Transverse colon (tissue), 4 donors: ENCODE measurements at regions not wholly inside any gene's neighbourhood (a gene's known extent, or its start where the extent isn't known, plus 50 kb on each side); places are given as distances from the start of the nearest gene placed in this dataset.

Experiments
- DNase-seq: peaks from one replicate; pipeline ENCODE4 v3.0.0-alpha.2; 2019
- H3K27ac ChIP-seq, 4 donors: fragments of 200-600 bp; sonication (generic); 2 replicates each; pipeline ENCODE4 v1.5.1; 2016 to 2018; ENCODE audit warnings: inconsistent platforms in 4 of 4
- H3K27me3 ChIP-seq: fragments of 200-600 bp; sonication (generic); 2 replicates; pipeline ENCODE4 v1.5.1; 2017; ENCODE audit warnings: inconsistent platforms
- H3K36me3 ChIP-seq, 4 donors: fragments of 200-600 bp; sonication (generic); 2 replicates each; pipeline ENCODE4 v1.5.1; 2017 to 2019; ENCODE audit warnings: inconsistent platforms in 4 of 4
- H3K4me1 ChIP-seq, 4 donors: fragments of 200-600 bp; sonication (generic); 2 replicates each; pipeline ENCODE4 v1.5.1; 2017 to 2020; ENCODE audit warnings: inconsistent platforms in 4 of 4
- H3K4me3 ChIP-seq, 4 donors: fragments of 200-600 bp; sonication (generic); 1 replicate in 1 of 4; 2 replicates in 3 of 4; pipeline versions ENCODE4 v1.5.1 to v1.6.1; 2017 to 2019; ENCODE audit warnings: inconsistent platforms in 4 of 4
- H3K9me3 ChIP-seq, 2 donors: fragments of 200-600 bp; sonication (generic); 2 replicates each; pipeline ENCODE4 v1.5.1; 2017 to 2019; ENCODE audit warnings: inconsistent platforms in 2 of 2
- CTCF ChIP-seq, 5 experiments: fragments of 200-600 bp in 3 of 5; fragments of 450-650 bp in 2 of 5; sonication (generic) in 3 of 5; IDR thresholded peaks; 1 replicate in 2 of 5; 2 replicates in 3 of 5; pipeline ENCODE4 v1.5.1; 2016 to 2017; ENCODE audit warnings: antibody characterized with exemption in 5 of 5, inconsistent platforms in 3 of 5, mild to moderate bottlenecking in 2 of 5, moderate library complexity in 1 of 5
- EP300 ChIP-seq: sonication (generic); formaldehyde crosslinking; IDR thresholded peaks from one replicate; pipeline ENCODE4 v1.6.1; 2017; ENCODE audit warnings: antibody characterized with exemption, low read depth
- POLR2A ChIP-seq: fragments of 450-650 bp; IDR thresholded peaks from one replicate; pipeline ENCODE4 v1.6.1; 2016; ENCODE audit warnings: antibody characterized with exemption, mild to moderate bottlenecking, moderate library complexity
- POLR2AphosphoS5 ChIP-seq, 3 donors: sonication (generic); formaldehyde crosslinking; IDR thresholded peaks; one replicate each; pipeline ENCODE4 v1.6.1; 2016; ENCODE audit warnings: antibody characterized with exemption in 3 of 3
- WGBS, 2 donors: methylation state at CpG; one replicate each; pipeline ENCODE4 v1.1.5; 2018; ENCODE audit warnings: low coverage in 1 of 2; 5-methylcytosine and 5-hydroxymethylcytosine counted together
- in situ Hi-C, 4 donors: fragments of 200-750 bp; cut with MboI; loops; one replicate each; pipeline versions ENCODE4 v1.15.0 to v1.15.1; 2017; ENCODE audit warnings: low sequenced_read_pairs in 3 of 4, low pct_ligation_motif_present in 1 of 4, low pct_unique_long_range_greater_than_20kb in 1 of 4
- intact Hi-C: fragments of 100-400 bp; cut with DNase I; formaldehyde crosslinking; loops from one replicate; pipeline ENCODE4 v1.15.1; 2023; ENCODE audit warnings: low total_unique reads

- Histone ChIP-seq H3K4me3 (no peak overlapping the region), H3K36me3 (no peaks in the 10 kb centered on the region), H3K27ac (no peak overlapping the region), H3K27me3 (no peaks in the 10 kb centered on the region), H3K9me3 (no peaks in the 10 kb centered on the region), H3K4me1 (no peaks in the 10 kb centered on the region)
- WGBS, 2 donors, result 86 to 92% methylated on average over 2 to 3 of the region's 3 CpGs
- TF ChIP-seq EP300, result no peak
- no peak for TF ChIP-seq POLR2AphosphoS5 (IDR thresholded peaks at IDR 0.05)
- TF ChIP-seq POLR2A, result no peak
- no peak for TF ChIP-seq CTCF (IDR thresholded peaks at IDR 0.05)
- no peak for DNase-seq
- intact Hi-C loops (no loop called here), in situ Hi-C loops (no loop called here)
These were observed 389.1 kb downstream of the IRS2 start for GRCh38 chr13:109397285-109397684.

DNA sequence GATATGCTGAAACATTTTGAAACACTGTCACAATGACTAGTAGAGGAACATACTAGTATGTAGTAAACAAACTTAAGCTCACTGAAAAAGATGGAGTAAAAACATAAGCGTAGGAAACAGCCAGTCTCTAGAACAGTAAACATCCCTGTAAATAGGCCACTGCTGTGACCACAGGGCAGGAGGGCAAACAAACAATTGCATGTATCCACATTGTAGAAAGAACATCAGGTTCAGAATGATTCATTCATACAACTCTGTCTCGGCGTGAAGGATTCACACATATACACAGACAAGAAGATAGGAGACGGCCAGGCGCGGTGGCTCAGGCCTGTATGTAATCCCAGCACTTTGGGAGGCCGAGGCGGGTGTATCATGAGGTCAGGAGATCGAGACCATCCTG, 390.1 kb downstream of the IRS2 start:
- WGBS, 2 donors, result 92% methylated on average over 4 to 9 of the region's 9 CpGs
- H3K4me3 ChIP-seq, result no peak overlapping the region
- DNase-seq, result no peak
- H3K36me3 ChIP-seq, result no peaks in the 10 kb centered on the region
- no peaks in the 10 kb centered on the region for H3K9me3 ChIP-seq
- in situ Hi-C loops, result no loop called here
- H3K4me1 ChIP-seq, result no peaks in the 10 kb centered on the region
- no peak overlapping the region for H3K27ac ChIP-seq
- no peaks in the 10 kb centered on the region for H3K27me3 ChIP-seq
- intact Hi-C loops, result no loop called here
- TF ChIP-seq POLR2AphosphoS5 (IDR thresholded peaks at IDR 0.05), result no peak
- TF ChIP-seq POLR2A, result no peak
- TF ChIP-seq EP300, result no peak
- TF ChIP-seq CTCF (IDR thresholded peaks at IDR 0.05), result no peak

DNA sequence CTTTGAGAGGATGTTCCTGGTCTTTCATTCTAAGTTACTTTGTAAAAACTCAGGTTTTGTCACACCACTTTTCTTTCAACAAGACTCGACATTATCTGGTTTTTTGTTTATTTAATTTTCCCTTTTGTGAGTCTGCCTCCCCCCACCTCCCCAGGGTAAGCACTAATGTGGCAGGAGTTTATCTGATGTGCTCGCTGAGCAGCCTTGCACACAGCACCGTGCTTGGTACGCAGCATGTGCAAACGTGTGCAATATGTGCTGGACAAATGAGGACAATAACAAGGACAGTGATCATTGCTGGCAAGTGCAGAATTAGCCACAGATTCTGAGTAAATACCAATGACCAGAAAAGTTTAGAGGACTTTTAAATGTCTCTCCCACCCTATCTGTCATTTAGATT, 391.4 kb downstream of the IRS2 start:
- intact Hi-C loops, result no loop called here

GRCh38 chr13:109394311-109394988, 391.9 kb downstream of the IRS2 start:
- in situ Hi-C loops, result no loop called here
- Histone ChIP-seq H3K36me3 (no peaks in the 10 kb centered on the region), H3K4me1 (no peaks in the 10 kb centered on the region), H3K4me3 (no peak overlapping the region), H3K27me3 (no peaks in the 10 kb centered on the region), H3K9me3 (no peaks in the 10 kb centered on the region), H3K27ac (no peak overlapping the region)
- DNase-seq, result no peak
- intact Hi-C loops, result no loop called here
- no peak for TF ChIP-seq CTCF (IDR thresholded peaks at IDR 0.05)
- WGBS, 2 donors, result 88 to 91% methylated on average over 8 of the region's 8 CpGs

More for the DNA sequence above, 391.4 kb downstream of the IRS2 start:
- Histone ChIP-seq H3K9me3 (no peaks in the 10 kb centered on the region), H3K4me1 (no peaks in the 10 kb centered on the region), H3K36me3 (no peaks in the 10 kb centered on the region), H3K27me3 (no peaks in the 10 kb centered on the region), H3K4me3 (no peak overlapping the region), H3K27ac (no peak overlapping the region)
- DNase-seq, result no peak
- in situ Hi-C loops, result no loop called here
- TF ChIP-seq POLR2A (no peak), EP300 (no peak), POLR2AphosphoS5 (IDR thresholded peaks at IDR 0.05) (no peak), CTCF (IDR thresholded peaks at IDR 0.05) (no peak)
- WGBS, 2 donors, result 60 to 74% methylated on average over 5 of the region's 5 CpGs
